DMS53 (cell line): ENCODE measurements at regions not wholly inside any gene's neighbourhood (a gene's known extent, or its start where the extent isn't known, plus 50 kb on each side); places are given as distances from the start of the nearest gene placed in this dataset.

Source experiments
- DNase-seq: peaks from one replicate; lab custom pipeline; 2025; lab: John Stamatoyannopoulos, UW

DNA sequence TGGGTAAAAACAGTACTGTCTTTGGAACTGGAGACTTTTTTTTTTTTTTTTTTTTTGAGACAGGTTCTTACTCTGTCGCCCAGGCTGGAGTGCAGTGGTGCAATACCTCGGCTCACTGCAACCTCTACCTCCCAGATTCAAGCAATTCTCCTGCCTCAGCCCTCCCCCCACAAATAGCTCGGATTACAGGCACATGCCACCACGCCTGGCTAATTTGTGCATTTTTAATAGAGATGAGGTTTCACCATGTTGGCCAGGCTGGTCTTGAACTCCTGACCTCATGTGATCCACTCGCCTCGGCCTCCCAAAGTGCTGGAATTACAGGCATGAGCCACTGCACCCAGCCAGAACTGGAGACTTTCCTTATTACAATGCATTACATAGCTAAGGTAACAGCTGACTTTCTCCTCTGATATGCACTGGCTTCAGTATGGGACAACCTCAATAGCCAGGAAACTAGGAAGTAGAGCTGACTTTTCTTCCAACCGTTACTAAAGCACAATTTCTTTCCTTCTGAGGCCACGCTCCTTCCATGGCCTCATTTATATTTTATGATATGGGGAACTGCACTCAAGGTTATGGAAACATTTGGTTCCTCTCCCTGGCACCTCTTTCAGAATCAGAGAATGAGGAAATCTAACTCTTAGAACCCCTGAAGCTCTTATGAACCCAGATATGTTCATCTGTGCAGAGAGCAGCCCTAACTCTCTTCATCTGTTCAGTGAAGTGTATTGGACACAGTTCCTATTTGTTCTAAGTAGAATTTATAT is 53.5 kb upstream of the FAM9B start:
- no peak for DNase-seq

DNA sequence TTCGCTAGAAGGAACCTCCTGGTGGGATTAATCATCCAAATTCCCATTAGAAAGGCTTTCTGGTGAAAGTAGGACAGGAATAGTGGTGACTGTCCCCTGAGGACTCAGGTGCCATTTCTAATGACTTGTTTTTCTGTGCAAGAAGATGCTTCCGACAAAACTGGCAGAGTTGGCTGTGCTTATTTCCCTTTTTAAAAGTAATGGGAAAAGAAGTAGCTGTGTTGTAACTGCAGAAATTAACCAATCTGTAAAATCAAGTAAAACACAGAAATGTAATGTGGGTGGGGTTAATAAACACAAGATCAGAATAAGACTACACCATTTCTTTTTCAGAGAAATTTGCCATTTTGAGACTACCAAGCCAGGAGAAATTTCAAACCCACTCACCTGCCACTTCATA is 55.0 kb upstream of the FAM9B start:
- no peak for DNase-seq

DNA sequence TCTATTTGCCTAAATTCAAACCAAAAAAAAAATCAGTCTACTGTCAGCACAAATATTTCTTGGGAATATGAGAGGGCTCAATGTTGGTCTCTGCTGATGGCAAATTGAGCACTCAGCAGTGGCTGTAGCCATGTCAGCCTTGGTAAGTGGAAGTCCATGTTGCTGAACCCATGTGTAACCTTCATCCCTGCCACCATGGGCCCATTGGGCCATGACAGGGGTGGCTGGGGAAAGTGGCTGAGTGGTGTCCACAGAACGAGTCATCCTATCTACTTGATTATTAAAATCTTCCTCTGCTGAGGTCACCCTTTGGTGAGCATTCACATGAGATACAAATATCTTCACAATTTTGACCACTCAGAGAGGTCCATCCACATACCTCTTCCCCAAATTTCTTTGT is 56.8 kb upstream of the FAM9B start:
- DNase-seq: no peak

DNA sequence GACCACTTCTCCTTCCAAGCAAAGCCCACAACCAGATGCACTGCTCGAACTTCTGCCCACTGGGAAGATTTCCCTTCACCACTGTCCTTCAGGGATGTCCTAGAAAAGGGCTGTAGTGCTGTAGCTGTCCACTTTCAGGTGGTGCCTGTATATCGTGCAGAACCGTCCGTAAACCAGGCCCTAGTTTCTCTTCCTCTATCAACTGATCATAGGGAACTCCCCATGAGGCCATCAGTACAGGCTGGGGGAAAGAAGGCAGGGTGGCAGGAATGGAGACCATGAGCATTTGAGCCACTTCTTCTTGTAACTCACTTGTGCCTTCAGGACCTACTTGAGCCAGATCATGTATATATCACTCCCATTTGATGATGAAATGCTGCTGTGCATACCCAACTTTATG is 57.3 kb upstream of the FAM9B start:
- DNase-seq: no peak

DNA sequence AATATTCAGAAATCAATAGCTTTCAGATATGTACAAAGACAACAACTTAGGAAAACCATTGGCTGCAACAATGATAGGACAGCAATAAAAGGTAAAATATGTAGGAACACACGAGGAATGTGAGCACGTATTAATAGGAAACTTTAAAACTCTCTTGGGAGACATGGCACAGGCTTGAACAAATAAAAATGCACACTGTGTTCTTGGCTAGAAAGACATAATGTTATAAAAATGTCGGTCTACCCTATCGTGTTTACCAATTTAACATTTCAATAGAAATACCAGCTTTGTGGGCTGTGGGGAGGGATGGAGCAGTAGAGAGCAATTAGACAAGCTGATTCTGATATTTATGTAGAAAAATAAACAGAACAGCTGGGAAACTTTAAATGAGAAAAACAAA is 69.0 kb upstream of the FAM9B start:
- no peak for DNase-seq

DNA sequence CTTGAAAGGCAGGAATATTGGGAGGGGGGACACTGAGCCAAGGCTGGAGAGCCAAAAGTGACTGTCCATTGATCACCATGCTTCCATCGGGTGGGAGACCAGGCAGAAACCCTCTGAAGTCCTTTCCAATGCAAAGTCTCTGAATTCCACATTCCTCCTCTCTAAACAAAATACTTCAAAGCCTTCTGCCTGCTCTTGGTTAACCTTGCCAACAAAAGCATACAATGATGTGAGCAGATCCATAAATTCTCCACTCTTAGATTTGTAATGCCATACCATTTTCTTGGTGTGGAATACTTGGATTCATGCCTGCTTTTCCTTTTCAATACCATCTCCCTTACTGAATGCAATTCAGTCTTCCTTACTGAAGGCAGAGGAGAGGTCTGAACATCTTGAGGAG is 74.1 kb upstream of the FAM9B start:
- DNase-seq: no peak

DNA sequence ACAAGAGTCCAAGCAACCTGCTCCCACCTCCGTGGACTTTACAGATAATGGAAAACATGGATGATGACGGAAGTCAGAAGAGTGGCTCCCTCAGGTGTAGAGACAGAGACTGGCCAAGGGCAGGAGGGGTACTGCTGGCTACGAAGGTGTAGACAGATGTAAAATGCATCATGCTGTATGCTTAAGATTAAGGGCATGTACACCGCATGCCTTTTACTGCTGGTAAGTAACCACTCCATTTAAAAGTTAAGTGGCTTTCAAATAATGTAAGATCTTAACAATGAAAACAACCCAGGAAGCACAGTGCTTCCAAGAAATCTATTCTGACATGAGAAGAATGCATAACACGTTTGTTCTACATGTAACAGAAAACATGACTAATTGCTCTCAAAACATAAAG is 76.9 kb upstream of the FAM9B start:
- peak; percentile 23 for DNase-seq

DNA sequence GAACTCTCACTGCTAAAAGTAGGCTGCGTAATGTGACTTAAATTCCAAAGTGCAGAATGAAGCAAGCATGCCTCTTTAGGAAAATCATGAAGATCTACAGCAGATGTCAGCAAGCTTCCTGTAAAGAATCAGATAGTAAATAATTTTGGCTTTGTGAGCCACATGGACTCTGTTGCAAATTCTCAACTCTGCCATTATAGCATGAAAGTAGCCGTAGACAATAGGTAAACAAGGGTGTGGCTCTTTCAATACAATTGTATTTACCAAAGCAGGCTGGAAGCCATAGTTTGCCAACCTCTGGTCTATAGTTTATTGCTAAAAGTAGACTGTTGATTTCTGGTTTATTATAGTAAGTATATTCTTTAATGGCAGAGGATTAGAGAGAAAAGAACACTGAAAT is 80.3 kb upstream of the FAM9B start:
- no peak for DNase-seq

DNA sequence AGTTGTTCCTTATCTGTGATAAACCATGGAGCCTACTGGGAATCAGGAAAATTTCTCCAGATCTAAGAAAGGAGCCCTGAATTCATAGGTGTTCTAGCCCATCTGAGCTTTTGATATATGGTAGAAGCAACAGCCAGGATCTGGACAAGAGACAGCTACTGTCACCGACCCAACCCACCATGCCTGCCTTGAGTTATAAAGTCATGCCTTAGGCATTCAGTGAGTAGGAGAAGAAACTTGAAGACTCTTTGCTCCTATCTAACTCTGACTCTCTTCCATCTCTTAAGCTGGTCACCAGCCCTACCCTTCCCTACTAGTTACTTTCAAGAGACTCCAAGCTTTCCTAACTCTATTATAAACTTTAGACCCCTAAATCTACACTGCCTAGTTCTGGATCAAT is 83.9 kb upstream of the FAM9B start:
- DNase-seq: no peak

DNA sequence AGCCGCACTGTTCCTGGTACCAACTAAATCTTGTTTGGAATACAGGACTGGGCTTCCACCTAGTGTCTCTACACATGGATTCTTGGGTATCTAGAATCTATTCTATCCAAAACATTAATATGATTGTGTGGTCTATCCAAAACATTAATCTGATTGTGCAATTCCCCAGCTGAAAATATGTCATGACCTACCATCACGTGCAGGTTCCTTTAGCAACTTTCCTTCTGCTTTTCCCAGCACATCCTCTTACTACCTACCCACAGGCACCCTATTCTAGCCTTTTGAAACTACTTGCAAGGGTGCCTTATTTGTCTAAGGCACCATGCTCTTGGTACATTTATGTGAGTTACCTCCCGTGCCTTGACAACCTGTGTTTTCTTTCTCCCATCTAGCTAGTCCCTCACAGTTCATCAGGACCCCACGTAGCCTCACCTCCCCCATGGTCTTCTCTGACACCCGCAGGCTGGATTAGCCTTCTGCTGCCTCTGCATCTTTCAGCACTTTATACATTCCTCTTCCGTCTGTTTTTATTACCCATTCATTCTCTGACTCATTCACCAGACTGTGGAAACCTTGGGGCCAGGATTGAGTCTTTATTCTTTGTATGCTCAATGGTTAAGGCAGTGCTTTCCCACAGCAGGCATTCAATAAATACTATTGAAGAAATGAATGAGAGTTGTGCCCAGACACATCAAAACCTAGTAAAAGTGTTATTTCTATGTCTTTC is 88.8 kb upstream of the FAM9B start:
- no peak for DNase-seq

DNA sequence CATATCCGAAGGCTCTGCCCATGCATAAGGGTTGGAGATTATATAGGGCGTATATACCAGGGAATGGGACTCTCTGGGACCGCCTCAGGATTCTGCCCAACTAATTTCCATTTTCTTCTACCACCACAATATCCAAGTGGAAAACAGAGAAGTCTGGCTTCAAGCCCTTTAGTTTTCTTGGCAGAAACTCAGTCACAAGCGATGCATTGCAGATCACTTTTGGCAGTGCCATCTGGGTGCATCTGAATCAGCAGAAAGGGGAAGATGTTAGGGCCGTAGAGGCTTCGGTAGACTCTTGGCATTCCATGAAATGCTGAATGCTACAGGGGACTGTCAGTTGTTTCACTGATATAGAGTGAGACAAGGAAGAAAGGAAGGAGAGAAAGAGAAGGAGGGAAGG is 94.1 kb upstream of the FAM9B start:
- no peak for DNase-seq

DNA sequence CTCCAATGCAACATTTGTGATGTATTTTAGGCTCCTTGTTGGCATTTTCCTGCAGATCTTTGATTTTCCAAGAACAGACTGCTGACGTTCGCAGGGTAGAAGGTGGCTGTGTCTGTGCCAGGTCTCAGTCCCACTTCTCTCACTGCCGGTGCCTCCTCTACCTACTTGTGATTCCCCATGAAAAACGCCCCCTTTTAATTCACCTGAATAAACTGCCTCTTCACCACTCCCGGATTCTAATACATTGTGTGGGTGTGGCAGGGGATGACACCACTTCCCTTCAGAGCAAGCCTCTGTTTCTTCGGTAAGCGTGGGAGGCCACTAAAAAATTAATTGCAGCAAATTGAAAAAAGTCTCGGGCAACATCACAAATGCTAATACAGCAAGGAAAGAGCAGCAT is 96.1 kb upstream of the FAM9B start:
- DNase-seq: no peak

DNA sequence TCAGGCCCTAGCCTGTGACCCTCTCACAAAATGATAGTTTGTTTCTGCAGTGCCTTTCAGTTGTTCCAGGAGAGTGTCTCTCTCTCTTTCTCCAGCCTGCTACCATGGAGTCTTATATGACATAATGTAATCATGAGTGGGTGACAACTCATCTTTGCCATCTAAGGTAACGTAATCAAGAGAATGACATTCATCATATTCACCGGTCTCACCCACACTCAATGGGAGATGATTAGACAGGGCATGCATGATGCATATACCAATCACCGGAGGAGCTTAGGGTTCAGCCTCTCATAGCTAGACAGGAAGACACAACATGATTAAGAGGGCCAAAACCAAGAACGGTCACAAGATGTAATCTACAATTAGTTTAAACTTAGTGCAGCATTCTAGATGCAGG is 97.1 kb upstream of the FAM9B start:
- DNase-seq: no peak

DNA sequence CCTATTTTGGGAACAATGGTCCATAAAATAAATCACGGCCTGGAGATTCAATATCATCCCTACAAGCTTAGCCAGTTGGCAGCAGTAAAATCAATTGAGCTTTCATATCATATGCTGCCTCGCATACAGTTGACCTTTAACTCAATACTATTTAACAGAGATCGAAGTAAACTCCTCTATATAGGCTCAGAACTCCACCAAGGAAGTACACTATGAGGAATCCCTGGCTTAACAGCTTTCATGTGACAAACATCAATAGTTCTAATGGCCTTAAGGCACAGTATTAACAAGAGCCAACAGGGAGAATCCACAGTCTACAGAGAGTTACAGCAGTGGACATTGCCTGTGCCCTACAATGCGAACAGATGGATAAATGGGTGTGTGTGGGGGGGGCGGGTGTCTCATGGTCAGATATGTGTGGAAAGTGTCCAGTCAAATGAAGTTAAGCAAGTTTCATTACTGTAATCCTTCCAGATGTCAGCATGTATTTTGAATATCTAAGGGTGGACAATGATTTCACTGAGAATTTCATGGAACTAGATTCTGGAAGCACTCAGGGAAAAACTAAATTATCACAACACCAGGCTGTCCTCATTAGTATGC is 98.2 kb upstream of the FAM9B start:
- DNase-seq: no peak

DNA sequence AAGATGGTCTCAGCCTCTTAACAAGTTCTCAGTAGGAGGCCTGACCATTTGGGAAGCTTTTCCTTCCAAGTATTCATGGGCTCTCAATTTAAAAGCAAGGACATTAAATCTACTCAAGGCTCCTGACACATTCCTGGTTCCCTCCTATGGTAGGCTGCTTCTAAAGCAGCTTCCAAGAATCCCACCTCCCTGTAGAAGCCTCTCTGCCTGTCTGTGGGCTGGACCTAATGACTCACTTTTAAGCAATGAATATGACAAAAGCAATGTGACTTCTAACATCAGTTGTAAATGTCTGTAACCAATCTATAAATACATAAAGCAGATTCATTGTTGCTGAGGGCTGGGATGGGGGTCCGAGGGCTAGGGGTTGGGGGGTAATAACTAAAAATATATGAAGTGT is 99.5 kb upstream of the FAM9B start:
- DNase-seq: no peak

DNA sequence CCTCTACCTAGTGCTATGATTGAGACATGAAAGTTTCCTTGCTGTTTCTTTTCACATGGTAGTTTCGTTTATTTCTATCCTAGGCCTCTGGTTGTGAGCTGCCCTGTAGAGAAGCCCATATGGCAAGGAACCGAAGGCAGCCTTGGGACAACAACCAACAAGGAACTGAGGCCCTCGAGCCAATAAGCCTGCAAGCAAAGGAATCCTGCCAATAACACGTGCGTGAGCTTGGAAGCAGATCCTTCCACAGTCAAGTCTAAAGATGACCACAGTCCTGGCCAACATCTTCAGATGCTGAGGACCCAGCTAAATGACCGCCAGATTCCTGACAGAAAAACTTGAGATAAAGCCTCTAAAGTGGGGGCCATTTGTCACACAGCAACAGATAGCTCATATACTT is 100.4 kb upstream of the FAM9B start:
- DNase-seq: no peak

DNA sequence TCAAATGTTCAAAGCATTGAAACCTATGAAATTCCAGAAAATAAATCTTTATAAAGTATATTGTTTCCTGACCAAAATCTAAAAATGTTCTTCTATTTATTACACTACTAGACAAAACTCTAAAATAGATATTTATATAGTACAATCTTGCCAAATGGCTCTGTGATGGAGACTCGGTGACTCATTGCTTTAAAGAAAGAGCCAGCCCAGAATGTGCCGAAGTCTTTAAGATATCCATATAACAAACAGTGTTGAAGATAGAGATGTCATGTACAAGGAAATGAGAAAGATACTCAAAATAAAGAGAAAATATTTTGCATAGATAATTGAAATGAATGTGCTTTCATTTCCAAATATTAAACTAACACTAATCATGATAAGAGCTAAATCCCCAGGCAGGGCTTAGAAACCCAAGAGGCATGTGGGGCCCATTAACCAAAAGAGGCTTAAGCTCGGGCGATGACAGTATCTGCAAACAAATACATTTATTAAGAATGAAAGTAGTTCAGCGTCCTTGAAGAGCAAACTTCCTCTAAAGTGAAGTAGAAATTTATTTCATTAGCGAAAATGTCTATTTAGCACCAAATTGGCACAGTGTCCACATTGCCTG is 102.1 kb upstream of the FAM9B start:
- DNase-seq: no peak

DNA sequence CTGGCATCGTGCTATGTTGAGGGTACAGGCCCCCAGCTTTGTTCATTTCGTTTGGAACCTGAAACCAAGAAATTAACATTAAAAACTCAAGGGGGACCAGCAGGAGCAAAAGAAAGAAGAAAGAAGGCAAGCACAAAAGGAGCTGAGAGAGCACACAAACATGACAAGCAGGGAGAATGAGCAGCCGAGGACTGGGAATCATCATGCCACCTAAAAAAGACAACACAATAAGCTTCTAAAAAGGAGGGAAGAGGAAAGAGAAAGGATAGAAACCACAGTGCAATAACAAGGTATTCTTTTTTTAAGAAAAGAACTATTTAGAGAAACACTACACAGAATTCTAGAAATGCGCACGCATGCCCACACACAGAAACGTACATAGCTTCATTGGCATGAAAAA is 103.2 kb upstream of the FAM9B start:
- no peak for DNase-seq

DNA sequence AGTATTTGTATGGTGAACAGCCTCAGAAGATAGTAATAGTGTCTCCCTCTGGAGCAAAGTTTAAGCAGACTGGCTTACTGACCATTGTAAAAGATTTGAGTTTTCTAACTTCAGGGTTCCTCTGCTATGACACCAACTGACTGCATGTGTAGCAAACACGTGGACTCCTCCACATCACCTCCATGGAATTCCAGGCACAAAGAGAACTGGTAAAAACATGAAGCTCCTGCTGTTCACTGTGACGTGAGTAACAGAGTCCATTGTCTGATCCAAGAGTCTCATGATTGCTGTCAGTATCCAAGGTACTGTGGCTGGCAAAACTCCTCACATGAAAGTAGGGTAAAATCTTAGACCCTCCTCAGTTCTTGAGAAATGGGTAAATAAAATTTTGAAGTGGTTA is 107.6 kb upstream of the FAM9B start:
- no peak for DNase-seq

DNA sequence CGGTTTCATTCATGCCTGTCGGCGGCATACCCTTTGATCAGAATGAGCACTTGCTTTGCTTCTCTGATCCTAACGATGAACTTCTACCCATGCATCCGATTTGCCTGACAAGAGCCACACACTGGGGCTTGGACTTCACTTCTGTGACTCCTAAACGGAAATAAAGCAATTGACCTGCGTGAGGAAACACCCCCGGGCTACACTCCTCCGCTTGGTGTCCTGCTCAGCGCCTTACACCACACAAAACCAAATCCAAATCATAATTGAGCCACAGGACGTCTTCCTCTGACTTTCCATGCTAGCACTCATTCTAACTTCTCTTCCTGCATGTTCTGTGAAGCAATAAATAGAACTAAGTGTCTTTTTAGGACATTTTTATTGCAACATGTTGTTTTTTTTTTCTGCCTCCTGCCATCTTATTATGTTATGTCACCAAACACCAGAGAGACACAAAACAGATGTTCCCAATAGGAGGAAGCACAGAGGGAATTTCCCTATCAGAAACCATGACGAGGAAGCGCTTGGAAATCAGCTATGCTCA is 110.8 kb upstream of the FAM9B start:
- peak; percentile 44 for DNase-seq

DNA sequence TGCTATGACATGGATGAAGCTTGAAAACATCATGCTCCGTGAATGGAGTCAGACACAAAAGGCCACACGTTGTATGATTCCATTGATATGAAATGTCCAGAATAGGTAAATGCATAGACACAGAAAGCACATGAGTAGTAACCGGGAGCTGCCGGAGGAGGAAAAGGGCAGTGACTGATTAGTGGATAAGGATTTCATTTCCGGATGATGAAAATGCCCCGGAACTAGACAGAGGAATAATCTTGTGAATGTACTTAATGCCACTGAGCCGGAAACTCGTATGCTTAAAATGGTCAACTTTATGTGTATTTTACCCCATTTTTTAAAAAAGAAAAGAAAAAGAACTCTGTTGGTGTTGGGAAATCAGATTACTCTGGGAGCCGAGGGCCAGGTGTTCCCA is 112.7 kb upstream of the FAM9B start:
- no peak for DNase-seq

DNA sequence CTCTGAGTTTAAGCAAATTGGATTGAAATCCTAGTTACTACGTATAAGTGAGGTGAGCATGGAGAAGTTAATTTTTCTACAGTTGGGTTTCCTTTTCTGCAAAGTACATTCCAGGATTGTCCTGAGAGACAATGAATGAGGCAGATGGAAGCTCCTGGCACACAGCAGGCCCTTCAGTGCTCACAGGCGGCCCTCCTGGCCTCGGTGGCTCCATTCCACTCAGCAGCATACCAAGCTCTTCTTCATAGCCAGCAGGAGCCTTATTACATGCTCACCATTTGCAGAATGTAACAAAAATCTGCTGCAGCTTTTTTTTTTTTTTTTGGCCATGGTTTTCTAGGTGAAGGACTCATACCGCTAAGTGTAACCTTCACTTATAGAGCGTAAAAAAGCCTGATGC is 113.2 kb upstream of the FAM9B start:
- no peak for DNase-seq

DNA sequence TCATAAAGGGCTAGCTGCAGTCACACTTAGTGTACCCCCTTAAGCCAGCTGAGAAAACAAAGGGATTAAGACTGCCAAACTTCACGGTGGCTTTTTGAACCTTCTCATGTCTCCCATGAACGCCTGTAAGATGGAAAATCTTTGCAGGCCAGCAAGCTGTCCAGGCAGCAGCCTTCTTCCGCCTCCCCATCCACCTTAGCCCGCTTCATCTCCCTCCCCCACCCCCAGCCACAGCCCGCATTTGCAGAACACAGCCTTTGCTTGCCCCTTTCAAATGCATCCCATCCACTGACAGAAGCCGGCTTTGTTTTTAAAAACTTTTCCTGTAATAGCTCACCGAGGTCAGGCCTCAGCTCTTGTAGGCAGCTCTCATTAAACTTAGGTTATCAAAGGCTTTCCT is 113.8 kb upstream of the FAM9B start:
- no peak for DNase-seq
